GM21390 (cell line): ENCODE measurements at regions not wholly inside any gene's neighbourhood (a gene's known extent, or its start where the extent isn't known, plus 50 kb on each side); places are given as distances from the start of the nearest gene placed in this dataset.
"Not testable (repeated sequence)": the region's sequence is repeated elsewhere in the genome, so short reads cannot be mapped to it uniquely, and the experiment has no call there.

Experiments used
- ATAC-seq: cut with Tn5 transposase; IDR thresholded peaks from one replicate; pipeline ENCODE4 v1.9.1; 2021; ENCODE audit not compliant: unreplicated experiment

- ATAC-seq: no peak
Observed at GRCh38 chr13:111610081-111610480, 289.6 kb downstream of the TEX29 start.

DNA sequence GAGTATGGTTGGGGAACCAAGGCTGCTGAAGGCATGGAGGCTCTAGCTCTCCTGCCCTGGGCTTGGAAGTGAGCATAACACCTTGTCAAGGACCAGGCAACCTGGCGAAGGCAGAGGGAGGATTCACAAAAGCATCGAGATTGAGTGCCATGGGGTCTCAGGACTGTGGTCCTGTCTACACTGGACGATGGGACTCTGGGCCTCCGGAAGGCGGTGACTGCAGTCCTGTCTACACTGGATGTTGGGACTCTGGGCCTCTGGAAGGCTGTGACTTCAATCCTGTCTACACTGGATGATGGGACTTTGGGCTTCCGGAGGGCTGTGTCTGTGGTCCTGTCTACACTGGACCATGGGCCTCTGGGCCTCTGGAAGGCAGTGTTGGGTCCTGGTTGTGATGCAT, 290.4 kb downstream of the TEX29 start:
- no peak for ATAC-seq

DNA sequence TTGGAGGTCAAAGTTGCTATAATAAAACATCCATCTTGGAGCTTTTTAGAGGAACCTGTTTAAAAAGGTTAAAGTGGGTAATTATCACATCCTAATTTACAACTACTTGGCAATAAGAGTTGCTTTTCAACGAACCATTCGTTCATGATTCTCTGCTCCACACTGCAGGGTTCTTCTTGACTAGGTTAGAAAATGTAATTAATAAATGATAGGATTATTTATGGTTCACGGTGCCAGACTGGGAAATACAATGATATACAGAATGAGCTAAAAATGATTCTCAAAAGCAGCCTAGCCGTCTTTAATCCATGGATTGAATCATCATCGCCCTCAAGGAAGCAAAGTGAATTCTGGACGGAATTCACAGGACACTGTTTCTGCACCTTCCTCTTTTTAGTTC, 291.2 kb downstream of the TEX29 start:
- no peak for ATAC-seq

DNA sequence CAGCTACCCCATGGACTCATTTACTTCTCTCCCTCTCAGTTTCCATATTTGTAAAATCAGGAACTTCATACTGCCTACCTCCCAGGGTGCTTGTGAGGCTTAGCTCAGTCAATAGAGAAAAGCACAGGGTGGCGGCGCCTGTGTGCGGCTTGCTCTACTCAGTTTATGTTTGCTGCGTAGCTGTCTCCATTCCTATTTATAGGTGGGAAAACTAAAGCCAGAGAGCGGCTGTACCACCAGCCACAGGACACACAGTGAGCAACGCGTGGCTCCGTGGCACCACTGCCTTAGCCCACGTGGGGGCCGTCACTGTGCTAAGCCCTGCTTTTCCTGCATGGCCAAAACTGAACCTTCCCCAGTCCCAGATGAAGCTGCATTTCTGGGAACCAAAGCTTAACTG, 292.4 kb downstream of the TEX29 start:
- ATAC-seq: no peak

DNA sequence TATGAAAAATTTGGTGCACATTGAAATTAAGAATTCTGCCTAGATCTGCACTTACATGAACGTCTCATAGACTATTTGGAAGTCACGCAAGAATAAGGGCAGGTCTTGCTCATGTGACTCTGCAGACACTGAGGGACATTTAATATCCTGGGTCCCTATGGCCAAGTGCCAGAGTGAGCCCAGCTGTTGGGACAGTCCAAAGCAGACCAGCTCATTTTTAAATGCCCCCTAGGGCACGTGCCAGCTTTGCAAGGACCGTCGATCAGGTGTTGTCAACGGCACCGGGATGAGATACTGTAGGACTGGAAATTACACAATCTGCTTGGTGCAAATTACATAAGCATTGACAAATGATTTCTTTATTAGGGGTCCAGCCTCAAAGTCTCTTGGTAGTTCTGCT, 293.6 kb downstream of the TEX29 start:
- no peak for ATAC-seq

DNA sequence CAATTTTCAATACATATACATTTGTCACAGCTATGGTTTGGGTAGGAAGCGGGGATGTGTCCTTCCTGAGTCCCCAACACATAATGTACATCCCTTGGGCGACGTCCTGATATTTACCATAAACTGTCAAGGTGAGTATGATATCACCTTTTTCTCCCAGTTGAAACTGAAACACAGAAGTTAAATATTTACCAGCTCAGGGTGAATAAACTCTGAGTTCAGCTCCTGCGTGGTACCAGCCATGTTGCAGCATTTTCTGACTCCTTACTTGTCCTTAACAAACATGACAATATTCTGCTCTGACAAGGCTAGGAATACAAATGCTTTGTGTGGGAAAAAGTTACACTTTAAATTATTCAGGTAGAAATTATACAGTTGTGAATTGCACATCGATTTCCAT, 294.2 kb downstream of the TEX29 start:
- no peak for ATAC-seq

DNA sequence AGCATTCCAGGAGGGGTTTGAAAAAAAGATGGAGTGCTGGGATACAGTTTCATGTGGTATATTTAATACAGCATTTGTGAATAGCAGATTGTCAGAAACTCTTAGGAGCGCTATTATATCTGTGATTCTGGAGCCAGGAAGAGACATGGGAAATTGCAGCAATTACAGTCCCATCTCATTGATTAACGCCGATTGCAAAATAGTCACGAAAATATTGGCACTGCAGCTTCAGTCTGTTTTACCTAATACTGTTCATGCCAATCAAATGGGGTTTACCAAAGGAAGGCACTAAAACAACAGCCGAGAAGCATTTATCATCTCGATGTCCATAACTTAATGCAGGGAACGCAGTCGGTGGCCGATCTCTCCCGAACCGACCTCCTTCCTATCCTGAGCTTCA, 295.8 kb downstream of the TEX29 start:
- no peak for ATAC-seq

DNA sequence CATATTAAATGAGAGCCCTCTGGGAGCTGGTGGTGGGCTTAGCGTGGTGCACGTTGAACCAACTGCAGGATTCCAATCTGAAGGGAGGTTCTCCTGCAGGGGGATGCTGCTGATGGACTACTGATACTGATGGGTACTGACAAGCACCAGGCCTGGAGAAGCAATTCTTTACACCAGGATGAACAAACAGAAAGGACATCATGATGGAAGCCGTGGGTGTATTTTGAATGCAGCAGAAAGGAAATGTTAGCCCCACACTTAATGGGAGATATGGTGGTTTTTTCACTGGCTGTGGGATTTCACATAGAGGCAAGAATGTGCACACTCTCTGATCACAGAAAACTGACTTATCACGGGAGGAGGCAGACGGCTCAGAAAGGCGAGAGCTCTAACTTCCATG, 299.7 kb downstream of the TEX29 start:
- no peak for ATAC-seq

GRCh38 chr13:111620586-111620985, 300.1 kb downstream of the TEX29 start:
- ATAC-seq: no peak

GRCh38 chr13:111621164-111621563, 300.7 kb downstream of the TEX29 start:
- ATAC-seq: no peak

DNA sequence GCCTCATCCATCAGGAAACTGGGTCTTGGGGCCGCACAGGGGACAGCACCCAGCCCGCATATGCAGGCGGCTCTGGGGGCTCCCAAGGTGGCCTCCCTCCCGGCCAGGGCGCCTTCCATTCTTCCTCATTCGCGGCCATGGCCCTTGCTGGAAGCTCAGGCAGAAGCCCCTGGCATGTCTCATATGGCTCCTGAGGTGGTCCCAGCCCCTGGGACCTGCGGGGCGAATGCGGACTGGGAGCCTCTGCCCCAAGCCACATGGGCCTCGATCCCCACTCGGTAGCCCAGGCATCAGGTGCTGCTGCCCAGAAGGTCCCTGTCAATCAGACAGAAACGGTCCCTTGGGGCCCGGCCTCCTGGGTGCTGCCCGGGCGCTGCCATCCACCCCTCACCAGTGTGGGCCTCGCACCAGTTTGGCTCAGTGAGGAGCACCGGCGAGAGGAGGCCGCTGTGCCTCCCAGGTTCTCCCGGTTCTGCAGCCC, 301.6 kb downstream of the TEX29 start:
- no peak for ATAC-seq

- no peak for ATAC-seq
Observed at GRCh38 chr13:111623208-111623607, 302.8 kb downstream of the TEX29 start.

DNA sequence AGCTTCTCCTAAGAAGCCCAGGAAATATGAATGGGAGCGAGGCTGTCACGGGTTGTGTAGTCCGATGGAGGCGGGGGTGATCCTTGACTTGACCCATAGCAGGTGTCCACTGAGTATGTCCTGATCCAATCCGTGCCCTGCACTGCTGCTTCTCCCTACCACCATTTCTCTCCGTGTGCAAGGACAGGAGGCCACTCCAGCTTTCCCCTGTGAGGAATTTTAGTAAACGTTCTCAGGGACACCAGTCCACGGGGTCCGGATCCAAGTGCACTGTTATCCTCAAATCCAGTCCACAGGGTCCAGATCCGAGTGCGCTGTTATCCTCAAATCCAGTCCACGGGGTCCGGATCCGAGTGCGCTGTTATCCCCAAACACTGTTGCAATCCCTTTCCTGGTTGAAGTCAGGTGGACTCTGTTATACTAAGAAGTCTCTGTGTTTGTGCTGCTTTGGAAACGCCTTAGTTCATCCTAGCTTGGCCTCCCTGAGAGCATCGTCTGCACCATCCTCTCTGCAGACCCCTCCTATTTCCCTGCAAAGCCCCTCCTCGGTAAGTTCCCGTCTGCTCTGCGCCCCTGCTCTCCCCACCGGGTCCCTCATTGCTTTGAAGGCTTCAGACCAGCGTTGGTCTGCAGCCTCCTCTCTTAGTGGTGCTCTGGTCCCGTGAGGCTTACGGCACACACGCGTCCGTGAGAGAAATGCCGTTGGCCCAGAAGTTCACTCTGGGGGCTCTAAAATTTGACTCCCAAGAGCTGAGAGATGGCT, 303.5 kb downstream of the TEX29 start:
- no peak for ATAC-seq

- no peak for ATAC-seq
Observed at GRCh38 chr13:111625526-111626315, 305.3 kb downstream of the TEX29 start.

DNA sequence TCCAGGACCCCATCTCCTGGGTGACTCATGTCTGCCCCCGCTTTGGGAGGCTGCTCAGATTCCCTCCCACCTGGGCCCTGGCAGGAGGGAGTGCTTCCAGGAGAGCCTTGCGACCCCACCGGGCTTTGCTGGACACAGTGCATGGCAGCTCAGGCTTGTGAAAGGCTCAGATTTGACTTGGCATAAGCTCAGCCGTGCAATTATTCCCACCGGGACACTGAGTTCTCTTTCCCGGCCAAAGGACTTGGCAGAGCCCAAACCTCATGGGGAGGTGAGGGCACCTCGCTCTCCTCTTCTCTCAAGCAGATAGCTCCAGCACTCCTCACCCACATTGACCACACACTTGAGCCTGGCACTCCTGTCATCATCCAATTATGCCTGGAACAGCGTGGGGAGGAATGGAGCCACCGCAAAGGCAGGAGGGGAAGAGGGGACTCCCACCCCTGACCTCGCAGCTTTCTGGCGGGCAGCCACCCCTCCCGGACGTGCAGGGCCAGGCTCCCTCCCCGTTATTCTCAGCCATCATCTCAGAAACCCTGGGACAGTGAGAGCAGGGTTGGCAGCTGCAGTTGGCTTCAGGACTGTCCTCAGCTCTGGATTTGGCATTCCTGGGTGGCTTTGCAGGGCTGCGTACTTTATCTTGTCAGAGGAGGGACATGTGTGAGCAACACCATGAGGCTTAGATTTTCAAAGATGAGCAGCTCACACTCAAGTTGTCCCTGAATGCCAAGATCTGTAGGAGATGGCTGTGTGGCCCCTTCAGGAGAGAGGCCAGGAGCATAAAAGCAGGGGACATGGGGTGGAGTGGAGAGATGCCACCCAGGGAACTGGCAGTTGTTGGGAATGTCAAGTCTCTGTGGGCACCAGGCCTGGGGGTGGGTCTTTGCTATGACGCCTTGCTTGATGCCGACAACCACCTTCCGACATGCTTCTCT, 306.2 kb downstream of the TEX29 start:
- no peak for ATAC-seq

- no peak for ATAC-seq
Observed at GRCh38 chr13:111627596-111627995, 307.2 kb downstream of the TEX29 start.

DNA sequence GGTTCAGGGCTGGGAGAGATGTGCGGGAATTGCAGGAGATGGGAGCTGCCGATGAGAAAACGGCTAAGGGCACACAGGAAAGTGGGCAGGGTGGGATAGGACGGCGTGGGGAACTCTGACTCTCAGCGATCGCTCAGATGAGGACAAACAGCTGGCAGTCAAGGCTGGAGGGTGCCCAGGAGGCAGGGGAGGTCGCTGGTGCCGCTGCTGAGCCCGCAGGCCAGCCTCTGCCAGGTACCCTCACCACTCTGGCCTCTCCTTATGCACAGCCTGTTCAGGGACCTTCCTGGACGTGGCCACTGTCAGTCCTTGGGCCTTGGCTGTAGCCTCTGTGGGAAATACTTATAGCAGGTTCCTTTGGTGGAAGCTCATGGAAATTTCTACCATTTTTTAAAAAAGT, 308.6 kb downstream of the TEX29 start:
- no peak for ATAC-seq

DNA sequence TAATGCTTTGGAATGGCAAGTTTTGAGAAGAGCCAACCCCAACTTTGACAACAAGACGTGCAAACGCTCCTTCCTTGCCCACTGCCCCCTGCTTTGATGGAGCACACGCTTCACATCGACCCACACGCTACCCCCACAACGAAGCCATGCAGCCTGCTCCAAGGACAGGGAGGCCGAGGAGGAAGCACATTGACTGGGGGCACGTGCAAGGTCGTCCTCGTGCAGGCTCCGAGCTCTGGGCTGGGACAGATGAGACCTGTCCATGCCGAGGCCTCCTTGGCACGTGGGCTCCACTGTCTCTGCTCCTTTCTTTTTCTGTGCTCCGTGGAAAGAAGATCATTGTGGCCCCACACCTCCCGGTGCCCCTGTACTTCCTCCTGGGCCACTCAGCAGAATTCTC, 309.0 kb downstream of the TEX29 start:
- ATAC-seq: no peak

DNA sequence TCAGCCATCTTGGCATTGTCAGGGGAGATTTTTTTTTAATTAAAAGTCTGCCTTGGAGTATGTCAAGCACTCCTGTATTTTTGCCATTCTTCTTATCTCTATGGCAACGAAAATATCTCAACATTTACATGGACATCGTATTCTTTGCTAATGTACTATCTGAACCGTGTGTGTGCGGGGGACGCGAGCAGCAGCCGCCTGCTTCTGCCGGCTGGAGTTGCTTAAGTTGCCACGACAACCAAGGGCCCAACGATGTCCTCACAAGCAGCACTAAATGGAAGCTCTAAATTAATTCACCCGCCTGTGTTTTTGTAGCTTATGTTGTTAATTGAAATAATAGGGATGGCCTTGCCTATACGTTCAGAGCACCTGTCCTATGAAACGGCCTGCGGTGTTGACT, 309.5 kb downstream of the TEX29 start:
- no peak for ATAC-seq

DNA sequence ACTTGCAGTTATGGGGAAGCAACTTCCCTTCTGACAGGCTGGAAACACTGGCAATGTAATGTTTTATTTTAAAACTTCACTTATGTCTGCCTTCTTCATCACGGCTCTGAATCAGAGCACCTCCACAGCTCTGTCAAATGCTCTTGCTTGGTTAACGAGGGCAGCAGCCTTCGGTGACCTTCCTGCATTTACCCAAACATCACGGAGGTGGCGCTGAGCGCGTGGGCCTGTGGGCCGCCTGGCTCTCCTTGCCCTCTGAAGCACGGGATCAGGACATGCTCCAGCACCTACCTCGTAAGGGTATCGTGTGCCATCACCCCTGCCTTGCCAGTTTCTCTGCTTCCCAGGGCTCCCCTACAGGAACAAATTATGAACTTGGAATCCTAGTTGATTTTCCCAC, 310.0 kb downstream of the TEX29 start:
- no peak for ATAC-seq

DNA sequence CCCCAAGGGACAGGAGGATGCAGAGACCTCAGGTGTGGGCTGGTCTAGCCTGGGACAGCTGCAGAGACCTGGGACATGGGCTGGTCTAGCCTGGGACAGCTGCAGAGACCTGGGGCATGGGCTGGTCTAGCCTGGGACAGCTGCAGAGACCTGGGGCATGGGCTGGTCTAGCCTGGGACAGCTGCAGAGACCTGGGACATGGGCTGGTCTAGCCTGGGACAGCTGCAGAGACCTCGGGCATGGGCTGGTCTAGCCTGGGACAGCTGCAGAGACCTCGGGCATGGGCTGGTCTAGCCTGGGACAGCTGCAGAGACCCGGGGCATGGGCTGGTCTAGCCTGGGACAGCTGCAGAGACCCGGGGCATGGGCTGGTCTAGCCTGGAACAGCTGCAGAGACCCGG, 310.8 kb downstream of the TEX29 start:
- not testable (repeated sequence) for ATAC-seq
